DOHH2 (cell line): ENCODE measurements at regions not wholly inside any gene's neighbourhood (a gene's known extent, or its start where the extent isn't known, plus 50 kb on each side); places are given as distances from the start of the nearest gene placed in this dataset.

Experiments
- EZH2phosphoT487 ChIP-seq: fragments of 200-600 bp; sonication (generic); IDR thresholded peaks from 2 replicates; pipeline ENCODE4 v1.6.1; 2017; ENCODE audit warnings: borderline replicate concordance, mild to moderate bottlenecking, antibody characterized with exemption, low read length, moderate library complexity, mixed read lengths
- TF ChIP-seq, protein P1 (sequence below): fragments of 200-600 bp; sonication (generic); IDR thresholded peaks from one replicate; pipeline ENCODE4 v1.5.1; 2014; ENCODE audit warnings: antibody characterized with exemption, mild to moderate bottlenecking, low read depth, low read length; ENCODE audit not compliant: poor library complexity, severe bottlenecking

DNA sequence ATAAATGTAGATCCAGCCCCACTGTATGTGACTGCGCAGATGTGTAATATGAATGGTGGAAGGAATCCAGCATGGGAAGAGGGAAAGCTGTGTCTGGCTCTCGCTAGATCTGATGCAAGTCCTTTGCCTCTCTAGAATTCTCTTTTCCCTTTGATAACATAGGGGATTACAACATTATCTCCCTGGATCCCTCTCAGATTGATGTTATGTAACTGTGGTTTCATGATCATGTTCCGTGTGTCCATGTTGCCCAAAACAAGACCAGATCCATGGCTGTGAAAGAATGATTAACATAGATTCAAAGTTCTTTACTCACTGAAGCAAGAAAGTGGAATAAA is 184.0 kb upstream of the UBL3 start:
- TF ChIP-seq, protein P1, sequence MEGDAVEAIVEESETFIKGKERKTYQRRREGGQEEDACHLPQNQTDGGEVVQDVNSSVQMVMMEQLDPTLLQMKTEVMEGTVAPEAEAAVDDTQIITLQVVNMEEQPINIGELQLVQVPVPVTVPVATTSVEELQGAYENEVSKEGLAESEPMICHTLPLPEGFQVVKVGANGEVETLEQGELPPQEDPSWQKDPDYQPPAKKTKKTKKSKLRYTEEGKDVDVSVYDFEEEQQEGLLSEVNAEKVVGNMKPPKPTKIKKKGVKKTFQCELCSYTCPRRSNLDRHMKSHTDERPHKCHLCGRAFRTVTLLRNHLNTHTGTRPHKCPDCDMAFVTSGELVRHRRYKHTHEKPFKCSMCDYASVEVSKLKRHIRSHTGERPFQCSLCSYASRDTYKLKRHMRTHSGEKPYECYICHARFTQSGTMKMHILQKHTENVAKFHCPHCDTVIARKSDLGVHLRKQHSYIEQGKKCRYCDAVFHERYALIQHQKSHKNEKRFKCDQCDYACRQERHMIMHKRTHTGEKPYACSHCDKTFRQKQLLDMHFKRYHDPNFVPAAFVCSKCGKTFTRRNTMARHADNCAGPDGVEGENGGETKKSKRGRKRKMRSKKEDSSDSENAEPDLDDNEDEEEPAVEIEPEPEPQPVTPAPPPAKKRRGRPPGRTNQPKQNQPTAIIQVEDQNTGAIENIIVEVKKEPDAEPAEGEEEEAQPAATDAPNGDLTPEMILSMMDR, result no peak
- no peak for TF ChIP-seq EZH2phosphoT487
